ENCODE measurements at regions not wholly inside any gene's neighbourhood (a gene's known extent, or its start where the extent isn't known, plus 50 kb on each side); places are given as distances from the start of the nearest gene placed in this dataset.
"Not testable (repeated sequence)": the region's sequence is repeated elsewhere in the genome, so short reads cannot be mapped to it uniquely, and the experiment has no call there.

DNA sequence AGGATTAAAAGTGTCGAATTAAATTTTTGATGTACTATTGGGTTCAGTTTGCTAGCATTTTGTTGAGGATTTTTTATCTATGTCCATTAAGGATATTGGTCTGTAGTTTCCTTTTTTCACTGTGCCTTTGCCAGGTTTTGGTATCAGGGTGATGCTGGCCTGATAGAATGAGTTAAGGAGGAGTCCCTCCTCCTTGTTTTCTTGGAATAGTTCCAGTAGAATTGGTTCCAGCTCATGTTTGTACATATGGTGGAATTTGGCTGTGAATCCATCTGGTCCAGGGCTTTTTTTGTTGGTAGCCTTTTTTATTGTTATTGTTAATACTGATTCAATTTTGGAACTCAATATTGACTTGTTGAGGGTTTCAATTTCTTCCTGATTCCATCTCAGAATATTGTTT lies 141.8 kb downstream of the SIM1 start:
- no peak for DNase-seq (ENCODE audit: extremely low read depth, low read depth, low spot score)

DNA sequence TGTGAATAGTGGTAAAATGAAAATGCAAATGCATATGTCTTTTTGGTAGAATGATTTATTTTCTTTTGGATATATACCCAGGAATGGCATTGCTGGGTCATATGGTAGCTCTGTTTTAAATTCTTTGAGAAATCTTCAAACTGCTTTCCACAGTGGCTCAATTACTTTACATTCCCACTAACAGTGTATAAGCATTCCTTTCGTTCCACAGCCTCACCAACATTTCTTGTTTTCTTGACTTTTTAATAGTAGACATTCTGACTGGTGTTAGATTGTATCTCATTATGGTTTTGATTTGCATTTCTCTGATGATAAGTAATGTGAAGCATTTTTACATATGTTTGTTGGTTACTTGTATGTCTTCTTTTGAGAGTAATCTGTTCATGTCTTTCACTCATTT lies 144.0 kb downstream of the SIM1 start:
- DNase-seq (ENCODE audit: extremely low read depth, low read depth, low spot score), result no peak

DNA sequence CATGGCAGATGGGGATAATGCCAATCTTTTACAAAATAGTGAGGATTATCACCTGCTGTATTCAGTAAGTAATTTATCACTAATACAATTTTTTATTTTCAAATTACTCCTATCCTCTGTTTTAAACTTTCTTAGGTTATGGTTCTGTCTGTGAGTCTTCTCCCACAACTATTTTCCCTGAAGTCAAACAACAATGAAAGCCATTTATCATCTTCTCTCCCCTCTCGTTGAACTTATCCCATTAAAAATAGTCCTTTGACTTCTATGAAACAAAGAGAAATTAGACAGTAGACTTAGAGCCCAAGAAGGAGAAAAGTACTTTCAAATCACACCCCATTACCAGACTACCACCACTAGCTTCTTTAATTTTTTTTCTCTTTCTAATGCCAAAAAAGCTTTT lies 147.7 kb downstream of the SIM1 start:
- no peak for DNase-seq (ENCODE audit: extremely low read depth, low read depth, low spot score)

DNA sequence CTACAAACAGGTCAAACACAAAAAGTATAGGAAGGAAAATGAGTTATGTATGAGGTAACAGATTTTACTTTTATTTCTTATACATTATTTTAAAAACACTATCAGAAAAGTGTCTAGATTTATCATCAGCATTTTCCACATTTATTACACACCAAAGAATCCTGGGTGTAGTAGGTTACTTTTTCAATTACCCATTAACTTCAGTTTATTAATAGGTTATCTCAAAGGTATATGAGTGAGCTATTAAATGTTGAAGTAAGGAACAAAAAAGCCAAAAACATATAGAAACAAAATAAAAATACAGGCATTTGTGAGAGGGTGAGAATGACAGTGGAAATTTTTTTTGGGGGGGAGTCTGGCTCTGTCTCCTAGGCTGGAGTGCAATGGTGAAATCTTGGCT lies 150.5 kb downstream of the SIM1 start:
- DNase-seq (ENCODE audit: extremely low read depth, low read depth, low spot score), result no peak

DNA sequence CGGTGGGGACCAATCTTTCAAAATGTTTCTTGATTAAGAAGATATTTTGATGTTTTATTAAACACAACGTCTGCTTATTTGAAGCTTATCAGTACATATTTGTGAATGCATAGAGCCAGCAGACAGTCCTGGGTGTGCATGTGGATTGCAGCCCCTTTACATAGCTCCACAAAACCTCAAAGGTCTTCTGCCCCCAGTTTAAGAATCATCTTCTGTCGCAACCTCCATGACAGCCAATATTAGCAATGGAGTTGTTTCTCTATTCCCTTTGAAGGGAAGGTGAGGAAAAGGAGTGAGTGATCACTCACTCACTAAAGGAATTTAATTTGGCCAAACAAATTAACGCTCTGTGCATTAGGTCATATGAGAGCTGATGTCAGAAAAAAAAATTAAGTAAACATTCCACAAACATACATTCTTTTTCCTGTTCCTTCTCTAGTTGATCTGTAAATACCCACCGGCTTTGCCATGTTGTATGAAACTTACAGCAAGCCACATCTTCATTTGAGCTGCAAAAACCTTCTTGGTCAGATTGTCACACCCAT lies 152.9 kb downstream of the SIM1 start:
- DNase-seq (ENCODE audit: extremely low read depth, low read depth, low spot score), result no peak

DNA sequence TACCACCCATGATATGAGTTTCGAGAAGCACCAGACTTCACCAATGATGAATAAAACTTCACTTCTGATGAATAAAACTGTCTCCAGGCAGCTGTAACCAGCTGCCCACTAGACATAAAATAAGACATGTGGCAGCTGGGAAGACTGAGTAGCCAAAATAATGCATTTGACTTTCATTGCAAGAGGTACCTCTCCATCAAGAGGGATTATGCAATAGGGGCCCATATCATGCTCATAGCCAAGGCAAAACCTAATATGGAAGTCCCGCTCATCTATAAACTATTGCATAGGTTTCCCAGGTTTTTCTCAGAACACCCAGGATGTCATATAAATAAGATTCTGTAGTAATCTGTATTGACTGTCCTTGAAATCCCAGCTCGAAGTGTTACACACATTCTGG lies 155.5 kb downstream of the SIM1 start:
- DNase-seq (ENCODE audit: extremely low read depth, low read depth, low spot score), result no peak

DNA sequence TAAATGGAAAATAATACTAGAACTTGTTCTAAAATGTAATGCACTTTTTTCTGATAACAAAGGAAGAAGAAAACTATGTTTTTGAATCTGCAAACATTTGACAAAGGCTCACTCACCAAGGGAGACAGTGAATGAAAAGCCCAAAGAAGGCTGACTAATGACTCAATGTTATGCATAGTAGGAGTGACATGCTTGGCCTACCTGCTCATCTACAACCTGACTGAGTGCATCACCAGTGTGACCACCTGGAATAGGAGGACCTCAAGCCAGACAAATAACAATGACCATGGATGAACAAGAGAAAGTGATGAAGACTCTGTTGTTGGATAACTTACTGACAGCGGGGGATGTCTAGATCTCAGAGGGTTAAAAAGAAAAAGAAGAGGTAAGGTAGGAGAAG lies 157.2 kb downstream of the SIM1 start:
- DNase-seq (ENCODE audit: extremely low read depth, low read depth, low spot score), result no peak

DNA sequence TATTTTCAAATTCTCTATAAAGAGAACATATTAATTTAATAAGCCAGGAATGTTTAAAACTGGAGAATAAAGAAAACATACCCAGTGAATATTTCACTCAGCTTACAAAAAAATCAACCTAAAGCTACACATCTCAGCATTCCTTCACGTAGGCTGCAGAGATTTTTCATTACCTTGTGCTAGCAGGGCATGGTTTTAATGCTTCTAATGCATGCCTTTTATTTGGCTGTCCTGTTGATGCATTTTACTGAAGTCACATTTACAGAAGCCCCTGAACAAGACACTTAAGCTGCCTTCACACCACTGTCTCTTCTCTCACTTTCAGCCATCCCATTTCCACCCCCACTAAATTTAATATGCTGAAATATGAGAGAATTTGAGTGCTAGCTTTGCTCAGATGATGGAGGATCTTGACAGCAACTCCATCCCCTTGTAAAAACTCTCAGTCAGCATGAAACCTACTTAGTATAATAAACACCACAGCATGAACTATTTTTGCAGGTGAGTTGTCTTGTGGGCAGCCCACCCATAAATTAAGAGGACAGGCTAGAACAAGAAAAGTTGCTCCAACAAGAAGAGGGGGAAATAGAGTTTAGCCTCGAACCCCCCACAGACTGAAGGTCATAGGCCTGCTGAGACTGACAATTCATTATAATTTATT lies 159.4 kb downstream of the SIM1 start:
- no peak for DNase-seq (ENCODE audit: extremely low read depth, low read depth, low spot score)

DNA sequence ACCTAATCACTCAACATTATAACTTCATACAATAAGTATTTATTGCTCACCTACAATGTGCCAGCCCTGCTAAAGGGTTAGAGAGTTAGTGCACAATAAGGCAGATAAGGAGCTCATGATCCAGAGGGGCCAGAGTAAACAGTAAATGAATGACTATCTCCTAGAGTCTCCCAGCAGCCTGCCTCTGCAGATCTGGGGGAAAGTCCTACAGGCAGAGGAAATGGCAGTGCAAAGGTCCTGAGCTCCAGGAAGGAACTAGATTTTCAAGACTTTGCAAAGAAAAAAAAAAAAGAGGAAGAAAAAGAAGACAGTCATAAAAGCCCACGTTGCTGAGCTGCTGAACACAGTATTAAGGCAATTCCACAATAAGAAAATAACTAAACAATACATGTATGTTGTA lies 160.1 kb downstream of the SIM1 start:
- no peak for DNase-seq (ENCODE audit: extremely low read depth, low read depth, low spot score)

DNA sequence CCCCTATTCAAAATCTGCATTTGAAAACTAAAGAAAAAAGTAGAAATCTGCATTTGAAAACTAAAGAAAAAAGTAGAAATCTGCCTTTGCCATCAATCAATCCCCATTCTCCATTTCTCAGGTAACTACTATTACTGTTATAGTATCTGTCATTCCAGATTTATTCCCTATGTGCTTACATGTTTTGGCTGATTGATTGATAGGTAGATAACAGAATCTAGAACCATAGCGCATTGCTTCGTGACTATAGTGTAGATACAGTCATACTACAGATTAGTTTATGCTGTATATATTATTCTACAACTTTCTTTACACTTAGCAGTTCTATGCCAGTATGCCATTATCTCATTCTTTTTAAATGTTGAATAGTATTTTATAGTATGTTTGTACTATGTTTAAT lies 163.0 kb downstream of the SIM1 start:
- no peak for DNase-seq (ENCODE audit: extremely low read depth, low read depth, low spot score)

DNA sequence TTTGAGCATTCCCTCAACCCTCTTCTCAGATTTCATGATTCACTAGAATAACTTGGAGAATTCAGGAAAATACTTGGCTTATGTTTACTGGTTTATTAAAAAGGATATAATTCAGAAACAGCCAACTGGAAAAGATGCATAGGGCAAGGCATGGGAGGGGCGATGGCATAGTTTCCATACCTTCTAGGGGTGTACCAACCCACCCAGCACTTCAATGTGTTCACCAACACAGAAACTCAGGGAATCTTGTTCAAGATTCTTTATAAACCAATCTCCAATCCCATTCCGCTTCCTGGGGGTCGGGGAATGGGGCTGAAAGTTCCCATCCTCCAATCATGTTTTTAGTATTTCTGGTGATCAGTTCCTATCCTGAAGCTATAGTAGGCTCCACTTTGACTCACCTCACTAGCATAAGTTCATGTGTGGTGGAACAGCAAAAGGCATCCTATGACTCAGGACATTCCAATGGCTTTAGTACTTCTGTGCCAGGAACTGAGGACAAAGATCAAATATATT lies 164.4 kb downstream of the SIM1 start:
- peak; percentile 94 for DNase-seq (ENCODE audit: extremely low read depth, low read depth, low spot score)

DNA sequence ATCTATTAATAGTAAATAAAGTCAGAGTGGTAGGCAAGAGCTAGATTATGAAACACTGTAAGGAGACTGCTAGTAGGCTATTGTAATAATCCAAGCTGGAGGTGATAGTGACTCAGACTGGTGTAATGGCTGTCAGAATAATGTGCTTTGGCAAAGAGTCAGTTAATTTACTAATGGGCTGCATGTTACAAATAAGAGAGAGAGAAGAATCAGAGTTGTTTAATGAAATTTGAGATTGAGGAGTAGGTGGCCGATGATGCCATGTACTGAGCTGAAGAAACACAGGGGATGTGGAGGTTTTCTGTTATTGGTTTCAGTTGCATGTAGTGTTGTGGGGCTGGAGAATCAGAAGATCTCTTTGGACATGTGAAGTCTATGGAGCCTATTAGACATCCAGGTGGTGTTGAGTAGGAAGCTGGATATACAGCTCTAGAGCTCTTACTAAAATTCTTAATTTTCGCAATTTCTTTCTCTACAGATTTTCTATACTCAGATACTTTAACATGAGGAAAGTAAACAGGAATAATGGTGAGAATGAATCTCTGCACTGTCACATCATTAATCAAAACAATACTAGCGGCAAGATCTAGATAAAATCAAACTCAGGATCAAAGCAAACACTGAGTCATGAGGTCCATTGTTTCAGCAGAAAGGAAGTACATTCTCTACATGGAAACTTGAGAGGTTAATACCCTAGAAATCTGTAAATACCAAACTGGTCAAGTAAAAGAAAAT lies 167.7 kb downstream of the SIM1 start:
- peak; percentile 90 for DNase-seq (ENCODE audit: extremely low read depth, low read depth, low spot score)

DNA sequence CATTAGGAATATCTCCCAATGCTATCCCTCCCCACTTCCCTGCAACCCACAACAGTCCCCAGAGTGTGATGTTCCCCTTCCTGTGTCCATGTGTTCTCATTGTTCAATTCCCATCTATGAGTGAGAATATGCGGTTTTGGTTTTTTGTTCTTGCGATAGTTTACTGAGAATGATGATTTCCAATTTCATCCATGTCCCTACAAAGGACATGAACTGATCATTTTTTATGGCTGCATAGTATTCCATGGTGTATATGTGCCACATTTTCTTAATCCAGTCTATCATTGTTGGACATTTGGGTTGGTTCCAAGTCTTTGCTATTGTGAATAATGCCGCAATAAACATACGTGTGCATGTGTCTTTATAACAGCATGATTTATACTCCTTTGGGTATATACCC lies 169.5 kb downstream of the SIM1 start:
- not testable (repeated sequence) for DNase-seq (ENCODE audit: extremely low read depth, low read depth, low spot score)

DNA sequence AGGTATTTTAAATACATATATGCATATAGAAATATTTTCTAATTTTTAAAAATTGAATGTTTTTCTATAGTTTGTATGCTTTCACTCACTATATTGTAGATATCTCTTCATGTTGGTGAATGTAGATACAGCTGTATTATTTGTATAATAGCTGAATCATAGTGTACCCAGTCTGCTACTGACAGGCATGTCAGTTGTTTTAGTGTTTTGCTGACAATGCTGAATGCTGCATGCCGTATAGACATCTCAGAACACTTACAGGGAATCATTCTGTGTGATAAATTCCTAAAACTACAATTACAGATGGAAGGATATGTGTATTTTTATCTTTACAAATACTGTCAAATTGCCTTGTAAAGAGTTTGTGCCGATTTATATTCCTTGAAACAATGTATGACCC lies 175.4 kb downstream of the SIM1 start:
- DNase-seq (ENCODE audit: extremely low read depth, low read depth, low spot score), result no peak

DNA sequence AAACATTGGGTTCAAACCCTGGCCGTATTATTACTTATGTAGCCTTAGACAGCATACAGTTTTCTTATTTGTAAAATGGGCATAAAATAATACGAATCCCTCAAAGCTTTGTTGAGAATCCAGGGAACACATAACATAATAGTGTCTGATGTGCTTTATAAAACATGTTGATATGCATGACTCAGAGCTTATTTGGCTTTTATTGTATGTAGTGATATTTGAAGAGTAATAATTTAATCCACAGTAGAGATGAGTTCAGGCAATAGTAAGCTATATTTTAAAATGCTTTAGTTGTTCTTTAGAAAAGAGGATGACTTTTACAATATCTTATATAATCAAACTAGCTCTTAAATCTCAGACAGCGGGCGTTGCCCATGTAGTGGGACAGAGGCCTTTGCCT lies 176.4 kb downstream of the SIM1 start:
- no peak for DNase-seq (ENCODE audit: extremely low read depth, low read depth, low spot score)

DNA sequence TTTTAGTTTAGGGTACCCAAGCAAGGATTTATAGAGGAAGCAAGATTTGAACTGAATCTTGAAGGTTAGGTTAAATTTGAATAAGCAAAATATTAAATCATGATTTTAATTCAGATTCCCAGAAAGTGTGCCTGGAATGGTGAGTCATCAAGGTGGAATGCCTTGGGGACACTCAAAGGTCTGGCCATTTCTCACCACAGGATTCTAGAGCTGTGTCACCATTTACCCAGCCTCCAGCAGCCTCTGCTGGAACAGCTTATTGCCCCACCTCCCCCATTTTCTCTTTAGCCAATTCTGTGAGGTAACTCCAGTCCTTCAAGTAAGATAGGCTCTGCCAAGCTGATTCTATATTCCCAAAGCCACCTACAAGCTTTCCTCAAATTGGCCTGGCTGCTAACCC lies 181.4 kb downstream of the SIM1 start:
- DNase-seq (ENCODE audit: extremely low read depth, low read depth, low spot score), result no peak

DNA sequence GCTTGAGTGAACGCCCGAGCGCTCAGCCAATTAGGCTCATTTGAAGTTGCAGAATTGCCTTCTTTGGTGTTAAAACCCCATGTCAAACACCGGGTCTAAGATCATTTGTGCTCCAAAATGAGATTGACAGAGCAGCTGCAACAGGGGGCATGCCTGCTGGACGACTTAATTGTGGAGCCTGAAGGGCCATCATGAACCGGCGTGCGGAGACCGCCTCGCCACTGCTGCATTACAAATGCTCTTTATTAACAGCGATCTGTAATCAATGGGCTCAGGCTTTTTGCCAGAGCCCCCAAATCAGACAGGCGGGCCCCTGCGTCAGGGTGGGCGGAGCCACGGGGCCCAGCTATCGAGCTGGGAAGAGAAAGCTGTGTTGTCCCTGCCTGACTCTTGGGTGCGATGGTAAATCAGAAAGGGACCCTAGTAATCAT lies 183.2 kb downstream of the SIM1 start:
- DNase-seq (ENCODE audit: extremely low read depth, low read depth, low spot score), result no peak

DNA sequence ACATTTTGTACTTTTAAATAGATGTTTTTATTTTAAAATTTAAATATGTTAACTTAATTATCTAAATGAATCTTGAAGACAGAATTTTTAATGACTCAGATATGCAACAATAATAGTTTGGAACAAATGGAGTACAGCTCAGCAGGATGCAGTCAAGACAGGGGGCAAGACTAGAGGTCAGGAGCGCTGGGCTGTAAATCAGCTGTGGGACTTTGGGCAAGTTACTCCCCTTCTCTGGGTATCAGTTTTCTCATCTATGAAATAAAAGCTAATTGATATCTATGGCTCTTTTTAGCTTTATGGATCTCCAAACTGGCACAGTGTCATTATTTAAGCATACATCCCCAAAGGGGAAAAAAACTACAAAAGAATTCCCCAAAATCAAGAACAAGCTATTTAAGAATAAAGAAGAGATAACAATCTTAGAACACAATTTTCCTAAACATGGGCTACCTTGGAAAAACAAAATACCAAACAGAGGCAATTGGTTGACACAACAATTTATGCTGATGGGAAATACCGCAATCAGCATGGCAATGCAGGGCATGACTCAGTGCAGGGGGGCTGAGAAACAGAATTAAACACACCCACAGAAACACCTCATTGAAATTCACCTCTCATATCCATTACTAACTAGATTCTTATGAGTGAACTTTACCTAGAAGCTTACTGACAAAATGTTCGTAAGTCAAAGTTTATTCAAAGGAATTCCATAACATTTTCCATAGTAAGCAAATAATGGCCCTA lies 188.2 kb downstream of the SIM1 start:
- DNase-seq (ENCODE audit: extremely low read depth, low read depth, low spot score), result no peak

DNA sequence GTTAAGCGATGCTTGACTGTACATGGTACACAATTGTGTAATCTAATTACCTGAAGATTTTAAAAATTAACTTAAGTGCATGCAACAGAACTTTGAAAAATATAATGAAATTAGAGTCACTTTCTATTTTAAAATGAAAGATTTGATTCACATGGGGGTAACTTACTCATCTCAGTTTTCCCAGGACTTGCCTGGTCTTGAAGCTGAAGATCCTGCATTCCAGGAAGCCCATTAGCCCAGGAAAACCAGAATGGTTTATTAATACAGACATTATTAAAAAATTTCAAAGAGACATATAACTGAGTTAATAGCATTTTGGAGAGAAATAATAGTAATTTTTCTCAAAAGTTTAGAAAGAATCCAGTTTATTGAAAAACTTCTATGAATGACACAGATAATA lies 190.6 kb downstream of the SIM1 start:
- no peak for DNase-seq (ENCODE audit: extremely low read depth, low read depth, low spot score)

DNA sequence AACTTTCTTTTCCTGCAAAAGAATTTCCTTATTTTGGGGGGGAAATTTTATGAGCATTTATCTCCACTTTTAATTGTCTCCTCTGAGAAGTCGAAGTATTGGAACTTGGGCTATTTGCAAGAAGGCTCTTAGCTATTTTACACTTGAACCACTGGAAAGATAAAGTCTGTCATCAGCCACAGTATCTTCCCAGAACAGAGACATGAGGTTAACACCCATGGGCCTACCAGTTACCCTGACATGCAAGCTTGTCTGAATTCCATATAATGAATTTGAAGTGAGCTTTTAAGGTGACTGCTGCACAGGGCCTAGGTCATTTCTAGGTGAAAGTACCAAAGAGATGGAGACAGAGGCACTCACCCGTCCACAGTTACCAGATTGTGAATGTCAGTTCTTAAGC lies 193.1 kb downstream of the SIM1 start:
- DNase-seq (ENCODE audit: extremely low read depth, low read depth, low spot score), result no peak

DNA sequence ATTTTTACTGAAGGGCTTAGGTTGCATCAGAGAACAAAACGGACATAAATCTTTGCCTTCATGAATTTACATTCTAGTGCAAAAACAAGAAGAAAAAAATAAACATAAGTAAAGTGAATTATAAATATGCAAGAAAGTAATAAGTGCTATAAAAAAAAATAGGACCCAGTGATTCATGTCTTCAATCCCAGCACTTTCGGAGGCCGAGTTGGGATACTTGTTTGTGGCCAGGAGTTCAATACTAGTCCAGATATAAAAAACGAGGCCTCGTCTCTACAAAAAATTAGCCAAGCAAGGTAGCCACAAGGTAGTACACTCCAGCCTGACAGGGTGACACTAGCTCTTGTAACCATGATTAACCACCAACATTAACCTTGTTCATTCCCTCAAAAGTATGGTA lies 193.5 kb downstream of the SIM1 start:
- DNase-seq (ENCODE audit: extremely low read depth, low read depth, low spot score), result no peak

DNA sequence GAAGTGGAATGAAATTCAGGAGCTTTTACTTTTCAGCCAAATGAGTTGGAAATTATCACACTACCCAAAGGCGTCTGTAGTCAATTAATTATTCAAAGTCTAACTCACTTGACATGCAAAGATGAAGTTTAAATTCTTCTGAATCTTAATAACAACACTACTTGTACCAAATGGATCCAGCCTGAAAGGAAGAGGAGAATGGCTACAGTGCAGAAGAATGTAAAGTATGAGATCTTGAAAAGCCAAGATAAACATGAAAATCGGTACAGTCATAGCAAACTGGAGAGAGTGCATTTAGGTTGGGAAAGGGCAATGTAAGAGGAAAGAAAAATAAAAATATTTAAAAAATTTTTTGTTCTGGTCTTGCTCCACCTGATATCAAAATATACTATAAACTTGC lies 195.5 kb downstream of the SIM1 start:
- DNase-seq (ENCODE audit: extremely low read depth, low read depth, low spot score), result no peak
